GM23338 (cell line): ENCODE measurements at regions not wholly inside any gene's neighbourhood (a gene's known extent, or its start where the extent isn't known, plus 50 kb on each side); places are given as distances from the start of the nearest gene placed in this dataset.

Experiments
- ATAC-seq: fragments of 200-7000 bp; cut with Tn5 transposase; 3 replicates; pipeline ENCODE4 v1.9.1; 2020
- DNase-seq: peaks from one replicate; pipeline ENCODE4 v3.0.0-alpha.2; 2015; ENCODE audit warnings: low spot score
- H2AFZ ChIP-seq: fragments of 200-600 bp; sonication (generic); 2 replicates; pipeline ENCODE4 v1.8.0; 2016; ENCODE audit warnings: antibody characterized with exemption, mild to moderate bottlenecking, moderate library complexity
- H3F3A ChIP-seq: fragments of 200-600 bp; sonication (generic); replicated peaks from 2 replicates; pipeline ENCODE4 v1.8.0; 2017; ENCODE audit warnings: antibody characterized with exemption, mixed run types, low read depth
- H3K27ac ChIP-seq: fragments of 200-600 bp; sonication (generic); 2 replicates; pipeline ENCODE4 v1.6.1; 2016; ENCODE audit warnings: low read depth
- H3K27me3 ChIP-seq: fragments of 200-600 bp; sonication (generic); 2 replicates; pipeline ENCODE4 v1.8.0; 2016; ENCODE audit warnings: mild to moderate bottlenecking, mixed run types, moderate library complexity; ENCODE audit not compliant: insufficient read depth
- H3K36me3 ChIP-seq: fragments of 200-600 bp; sonication (generic); 2 replicates; pipeline ENCODE4 v1.8.0; 2016; ENCODE audit warnings: mild to moderate bottlenecking; ENCODE audit not compliant: insufficient read depth
- H3K4me1 ChIP-seq: fragments of 200-600 bp; sonication (generic); 2 replicates; pipeline ENCODE4 v1.8.0; 2016; ENCODE audit warnings: mild to moderate bottlenecking, moderate library complexity; ENCODE audit not compliant: insufficient read depth
- H3K4me2 ChIP-seq: fragments of 200-600 bp; sonication (generic); 2 replicates; pipeline ENCODE4 v1.7.1; 2017; ENCODE audit warnings: mixed run types
- H3K4me3 ChIP-seq: fragments of 200-600 bp; sonication (generic); 2 replicates; pipeline ENCODE4 v1.6.1; 2016; ENCODE audit warnings: mixed run types
- H3K79me2 ChIP-seq: fragments of 200-600 bp; sonication (generic); replicated peaks from 2 replicates; pipeline ENCODE4 v1.8.0; 2017; ENCODE audit warnings: mild to moderate bottlenecking; ENCODE audit not compliant: insufficient read depth
- H3K9me2 ChIP-seq: fragments of 200-600 bp; sonication (generic); 2 replicates; pipeline ENCODE4 v1.8.0; 2017; ENCODE audit not compliant: insufficient read depth
- H4K20me1 ChIP-seq: fragments of 200-600 bp; sonication (generic); replicated peaks from 2 replicates; pipeline ENCODE4 v1.8.0; 2017; ENCODE audit warnings: mild to moderate bottlenecking; ENCODE audit not compliant: insufficient read depth
- H3K27ac Mint-ChIP-seq: 2 replicates; pipeline ENCODE4 v1.8.0; 2020; ENCODE audit warnings: inconsistent platforms, mild to moderate bottlenecking, moderate library complexity, mixed read lengths
- H3K27me3 Mint-ChIP-seq: 3 replicates; pipeline ENCODE4 v1.8.0; 2022; ENCODE audit warnings: low read depth, mild to moderate bottlenecking, moderate library complexity, mixed read lengths, inconsistent platforms; ENCODE audit not compliant: insufficient read depth, poor library complexity
- H3K36me3 Mint-ChIP-seq: 3 replicates; pipeline ENCODE4 v1.8.0; 2021; ENCODE audit warnings: low read depth, mild to moderate bottlenecking, inconsistent platforms, moderate library complexity, mixed read lengths
- H3K4me1 Mint-ChIP-seq: 3 replicates; pipeline ENCODE4 v1.8.0; 2020; ENCODE audit warnings: mild to moderate bottlenecking, inconsistent platforms, mixed read lengths
- H3K4me3 Mint-ChIP-seq: 3 replicates; pipeline ENCODE4 v1.8.0; 2021; ENCODE audit warnings: moderate library complexity, mild to moderate bottlenecking, inconsistent platforms, mixed read lengths
- H3K9me3 Mint-ChIP-seq: 3 replicates; pipeline ENCODE4 v1.8.0; 2020; ENCODE audit warnings: moderate library complexity, mild to moderate bottlenecking, inconsistent platforms, mixed read lengths
- CREB1 ChIP-seq: fragments of 250-450 bp; sonication (Bioruptor Pico); IDR thresholded peaks from 2 replicates; pipeline ENCODE4 v1.5.0; 2020; ENCODE audit warnings: low read depth, mild to moderate bottlenecking, moderate library complexity
- EZH2 ChIP-seq: fragments of 200-600 bp; sonication (generic); IDR thresholded peaks from one replicate; pipeline ENCODE4 v1.8.0; 2017; ENCODE audit warnings: antibody characterized with exemption, mild to moderate bottlenecking, low read depth; ENCODE audit not compliant: unreplicated experiment
- JUNB ChIP-seq: IDR thresholded peaks from one replicate; pipeline ENCODE4 v1.6.1; 2016; ENCODE audit warnings: antibody characterized with exemption; ENCODE audit not compliant: unreplicated experiment
- NANOG ChIP-seq: IDR thresholded peaks from 2 replicates; pipeline ENCODE4 v1.6.1; 2016; ENCODE audit warnings: antibody characterized with exemption, borderline replicate concordance
- POLR2AphosphoS5 ChIP-seq: IDR thresholded peaks from 2 replicates; pipeline ENCODE4 v1.6.1; 2016; ENCODE audit warnings: antibody characterized with exemption, low read depth
- ZNF114 ChIP-seq: fragments of 250-450 bp; sonication (Bioruptor Pico); IDR thresholded peaks from 2 replicates; pipeline ENCODE4 v1.5.0; 2020; ENCODE audit warnings: mild to moderate bottlenecking, moderate library complexity
- ZNF331 ChIP-seq: fragments of 250-450 bp; sonication (Bioruptor Pico); IDR thresholded peaks from 2 replicates; pipeline ENCODE4 v1.5.0; 2020; ENCODE audit warnings: low read depth, mild to moderate bottlenecking, moderate library complexity
- ZNF462 ChIP-seq: fragments of 250-450 bp; sonication (Bioruptor Pico); IDR thresholded peaks from 2 replicates; pipeline ENCODE4 v1.5.0; 2020; ENCODE audit warnings: mild to moderate bottlenecking, moderate library complexity
- TF ChIP-seq, protein P1 (sequence below): IDR thresholded peaks from one replicate; pipeline ENCODE4 v1.6.1; 2018; ENCODE audit warnings: antibody characterized with exemption; ENCODE audit not compliant: unreplicated experiment
- TF ChIP-seq, protein P2 (sequence below): IDR thresholded peaks from 2 replicates; pipeline ENCODE4 v1.6.1; 2016; ENCODE audit warnings: antibody characterized with exemption

GRCh38 chr3:6750782-6751181 lies 110.1 kb upstream of the GRM7 start:
- Mint-ChIP-seq H3K27me3 (peaks cover 2% of the 10 kb centered on the region), H3K9me3 (peaks cover 78% of the 10 kb centered on the region), H3K4me1 (peaks cover 4% of the 10 kb centered on the region; the same call in 2 of the 3 replicates), H3K4me3 (no peak overlapping the region), H3K36me3 (peaks cover 7% of the 10 kb centered on the region; the same call in 2 of the 3 replicates), H3K27ac (no peak overlapping the region)
- no peaks in the 10 kb centered on the region for H3K79me2 ChIP-seq
- H2AFZ ChIP-seq: no peak overlapping the region
- H3K4me3 ChIP-seq: no peak overlapping the region
- H3K36me3 ChIP-seq: peaks cover 3% of the 10 kb centered on the region; the same call in 1 of the 2 replicates
- H3K9me2 ChIP-seq: no peaks in the 10 kb centered on the region
- no peak for TF ChIP-seq ZNF114 (CRISPR knock-in tag)
- no peak for TF ChIP-seq ZNF462 (CRISPR knock-in tag)
- no peak for TF ChIP-seq JUNB
- TF ChIP-seq, protein P1, sequence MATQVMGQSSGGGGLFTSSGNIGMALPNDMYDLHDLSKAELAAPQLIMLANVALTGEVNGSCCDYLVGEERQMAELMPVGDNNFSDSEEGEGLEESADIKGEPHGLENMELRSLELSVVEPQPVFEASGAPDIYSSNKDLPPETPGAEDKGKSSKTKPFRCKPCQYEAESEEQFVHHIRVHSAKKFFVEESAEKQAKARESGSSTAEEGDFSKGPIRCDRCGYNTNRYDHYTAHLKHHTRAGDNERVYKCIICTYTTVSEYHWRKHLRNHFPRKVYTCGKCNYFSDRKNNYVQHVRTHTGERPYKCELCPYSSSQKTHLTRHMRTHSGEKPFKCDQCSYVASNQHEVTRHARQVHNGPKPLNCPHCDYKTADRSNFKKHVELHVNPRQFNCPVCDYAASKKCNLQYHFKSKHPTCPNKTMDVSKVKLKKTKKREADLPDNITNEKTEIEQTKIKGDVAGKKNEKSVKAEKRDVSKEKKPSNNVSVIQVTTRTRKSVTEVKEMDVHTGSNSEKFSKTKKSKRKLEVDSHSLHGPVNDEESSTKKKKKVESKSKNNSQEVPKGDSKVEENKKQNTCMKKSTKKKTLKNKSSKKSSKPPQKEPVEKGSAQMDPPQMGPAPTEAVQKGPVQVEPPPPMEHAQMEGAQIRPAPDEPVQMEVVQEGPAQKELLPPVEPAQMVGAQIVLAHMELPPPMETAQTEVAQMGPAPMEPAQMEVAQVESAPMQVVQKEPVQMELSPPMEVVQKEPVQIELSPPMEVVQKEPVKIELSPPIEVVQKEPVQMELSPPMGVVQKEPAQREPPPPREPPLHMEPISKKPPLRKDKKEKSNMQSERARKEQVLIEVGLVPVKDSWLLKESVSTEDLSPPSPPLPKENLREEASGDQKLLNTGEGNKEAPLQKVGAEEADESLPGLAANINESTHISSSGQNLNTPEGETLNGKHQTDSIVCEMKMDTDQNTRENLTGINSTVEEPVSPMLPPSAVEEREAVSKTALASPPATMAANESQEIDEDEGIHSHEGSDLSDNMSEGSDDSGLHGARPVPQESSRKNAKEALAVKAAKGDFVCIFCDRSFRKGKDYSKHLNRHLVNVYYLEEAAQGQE: no peak
- no peak for TF ChIP-seq EZH2
- TF ChIP-seq POLR2AphosphoS5: no peak
- no peak for TF ChIP-seq NANOG
- TF ChIP-seq ZNF331: no peak
- TF ChIP-seq, protein P2, sequence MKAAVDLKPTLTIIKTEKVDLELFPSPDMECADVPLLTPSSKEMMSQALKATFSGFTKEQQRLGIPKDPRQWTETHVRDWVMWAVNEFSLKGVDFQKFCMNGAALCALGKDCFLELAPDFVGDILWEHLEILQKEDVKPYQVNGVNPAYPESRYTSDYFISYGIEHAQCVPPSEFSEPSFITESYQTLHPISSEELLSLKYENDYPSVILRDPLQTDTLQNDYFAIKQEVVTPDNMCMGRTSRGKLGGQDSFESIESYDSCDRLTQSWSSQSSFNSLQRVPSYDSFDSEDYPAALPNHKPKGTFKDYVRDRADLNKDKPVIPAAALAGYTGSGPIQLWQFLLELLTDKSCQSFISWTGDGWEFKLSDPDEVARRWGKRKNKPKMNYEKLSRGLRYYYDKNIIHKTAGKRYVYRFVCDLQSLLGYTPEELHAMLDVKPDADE: no peak
- TF ChIP-seq CREB1 (CRISPR knock-in tag): no peak
- DNase-seq: no peak
- no peaks in the 10 kb centered on the region for H3K4me1 ChIP-seq
- no peaks in the 10 kb centered on the region for H4K20me1 ChIP-seq
- H3K27ac ChIP-seq: no peak overlapping the region
- H3K27me3 ChIP-seq: no peaks in the 10 kb centered on the region
- no peaks in the 10 kb centered on the region for H3F3A ChIP-seq
- H3K4me2 ChIP-seq: no peak overlapping the region
- ATAC-seq: no peak
